ENCODE measurements at regions not wholly inside any gene's neighbourhood (a gene's known extent, or its start where the extent isn't known, plus 50 kb on each side); places are given as distances from the start of the nearest gene placed in this dataset.

- Histone ChIP-seq H3K4me2 (no peak overlapping the region), H3K36me3 (ENCODE audit: insufficient read depth) (no peaks in the 10 kb centered on the region), H3K9ac (no peak overlapping the region), H3K27me3 (ENCODE audit: insufficient read depth, low read depth) (no peaks in the 10 kb centered on the region), H3K4me1 (ENCODE audit: low read depth, poor library complexity, severe bottlenecking) (peaks cover 3% of the 10 kb centered on the region), H2AFZ (ENCODE audit: low read depth) (no peak overlapping the region), H3K79me2 (ENCODE audit: insufficient read depth, low read depth) (no peaks in the 10 kb centered on the region), H3K27ac (no peak overlapping the region), H4K20me1 (ENCODE audit: insufficient read depth) (no peaks in the 10 kb centered on the region), H3K4me3 (IDR thresholded peaks at IDR 0.05; ENCODE audit: insufficient read depth, low read depth, low read length) (no peak overlapping the region)
- TF ChIP-seq CTCF (conservative IDR thresholded peaks at IDR 0.05; ENCODE audit: low read depth, low read length) = no peak
Measured at GRCh38 chr7:53794816-53795215, 747.4 kb upstream of the VSTM2A start.

- Histone ChIP-seq H3K79me2 (ENCODE audit: insufficient read depth, low read depth) (no peaks in the 10 kb centered on the region), H3K27ac (no peak overlapping the region), H3K4me3 (IDR thresholded peaks at IDR 0.05; ENCODE audit: insufficient read depth, low read depth, low read length) (no peak overlapping the region), H3K4me1 (ENCODE audit: low read depth, poor library complexity, severe bottlenecking) (peaks cover 3% of the 10 kb centered on the region), H3K36me3 (ENCODE audit: insufficient read depth) (no peaks in the 10 kb centered on the region), H3K27me3 (ENCODE audit: insufficient read depth, low read depth) (no peaks in the 10 kb centered on the region), H3K4me2 (no peak overlapping the region), H2AFZ (ENCODE audit: low read depth) (no peak overlapping the region), H3K9ac (no peak overlapping the region), H4K20me1 (ENCODE audit: insufficient read depth) (no peaks in the 10 kb centered on the region)
- TF ChIP-seq CTCF (conservative IDR thresholded peaks at IDR 0.05; ENCODE audit: low read depth, low read length) = no peak
Measured at GRCh38 chr7:53800746-53801145, 741.4 kb upstream of the VSTM2A start.

- Histone ChIP-seq H2AFZ (ENCODE audit: low read depth) (no peak overlapping the region), H3K4me3 (IDR thresholded peaks at IDR 0.05; ENCODE audit: insufficient read depth, low read depth, low read length) (no peak overlapping the region), H3K36me3 (ENCODE audit: insufficient read depth) (no peaks in the 10 kb centered on the region), H3K4me1 (ENCODE audit: low read depth, poor library complexity, severe bottlenecking) (no peaks in the 10 kb centered on the region), H3K27me3 (ENCODE audit: insufficient read depth, low read depth) (no peaks in the 10 kb centered on the region), H3K27ac (no peak overlapping the region), H3K9ac (no peak overlapping the region), H4K20me1 (ENCODE audit: insufficient read depth) (no peaks in the 10 kb centered on the region), H3K79me2 (ENCODE audit: insufficient read depth, low read depth) (no peaks in the 10 kb centered on the region), H3K4me2 (no peak overlapping the region)
- no peak for TF ChIP-seq CTCF (conservative IDR thresholded peaks at IDR 0.05; ENCODE audit: low read depth, low read length)
Measured at GRCh38 chr7:53806119-53806518, 736.1 kb upstream of the VSTM2A start.

- Histone ChIP-seq H3K4me1 (ENCODE audit: low read depth, poor library complexity, severe bottlenecking) (no peaks in the 10 kb centered on the region), H3K4me3 (IDR thresholded peaks at IDR 0.05; ENCODE audit: insufficient read depth, low read depth, low read length) (no peak overlapping the region), H3K4me2 (no peak overlapping the region), H3K27me3 (ENCODE audit: insufficient read depth, low read depth) (no peaks in the 10 kb centered on the region), H2AFZ (ENCODE audit: low read depth) (no peak overlapping the region), H3K36me3 (ENCODE audit: insufficient read depth) (no peaks in the 10 kb centered on the region), H3K9ac (no peak overlapping the region), H3K79me2 (ENCODE audit: insufficient read depth, low read depth) (no peaks in the 10 kb centered on the region), H4K20me1 (ENCODE audit: insufficient read depth) (no peaks in the 10 kb centered on the region), H3K27ac (no peak overlapping the region)
- TF ChIP-seq CTCF (conservative IDR thresholded peaks at IDR 0.05; ENCODE audit: low read depth, low read length) = no peak
Measured at GRCh38 chr7:53811555-53812079, 730.6 kb upstream of the VSTM2A start.

Measured in KMS-11 (cell line).